Mammary epithelial cell (primary cell): ENCODE measurements at regions not wholly inside any gene's neighbourhood (a gene's known extent, or its start where the extent isn't known, plus 50 kb on each side); places are given as distances from the start of the nearest gene placed in this dataset.

Experiments used
- CTCF ChIP-seq, 2 donors: IDR thresholded peaks in 1 of 2; conservative IDR thresholded peaks in 1 of 2; 2 replicates each; pipeline ENCODE4 v1.5.1; 2011 to 2012; ENCODE audit warnings: inconsistent platforms in 2 of 2, low read length in 2 of 2, mild to moderate bottlenecking in 2 of 2, control low read depth in 1 of 2, low read depth in 1 of 2; ENCODE audit not compliant: insufficient read depth in 1 of 2; ENCODE audit errors: extremely low read depth in 1 of 2
- EZH2 ChIP-seq: IDR thresholded peaks from 2 replicates; pipeline ENCODE4 v1.6.1; 2012; ENCODE audit warnings: low read length, inconsistent platforms, borderline replicate concordance

- TF ChIP-seq CTCF (conservative IDR thresholded peaks at IDR 0.05 in 1 of 2, IDR thresholded peaks at IDR 0.05 in 1 of 2; ENCODE audit: extremely low read depth in 1 of 2, insufficient read depth in 1 of 2, low read depth in 1 of 2, low read length in 2 of 2) (no peak), EZH2 (no peak)
Measured at GRCh38 chr17:33753452-33753851, 460.4 kb upstream of the ASIC2 start.
